HEK293T (cell line): ENCODE measurements at regions not wholly inside any gene's neighbourhood (a gene's known extent, or its start where the extent isn't known, plus 50 kb on each side); places are given as distances from the start of the nearest gene placed in this dataset.

Experiments
- CTCF ChIA-PET: fragments of 350-600 bp; formaldehyde crosslinking; extraction: SDS; loops from one replicate; lab custom pipeline; 2021; ENCODE audit warnings: antibody characterized with exemption, inconsistent platforms; lab: Yijun Ruan, JAX
- POLR2A ChIA-PET: fragments of 350-600 bp; formaldehyde crosslinking; extraction: SDS; loops from one replicate; lab custom pipeline; 2020; ENCODE audit warnings: antibody characterized with exemption, inconsistent platforms; lab: Yijun Ruan, JAX
- DNase-seq: peaks from one replicate; pipeline ENCODE4 v3.0.0; 2012; ENCODE audit warnings: mixed read lengths; ENCODE audit errors: extremely low spot score
- ARNT ChIP-seq: fragments of 450-650 bp; IDR thresholded peaks from 2 replicates; pipeline ENCODE4 v1.6.1; 2017; ENCODE audit warnings: mild to moderate bottlenecking
- BHLHE40 ChIP-seq: fragments of 450-650 bp; IDR thresholded peaks from 2 replicates; pipeline ENCODE4 v1.6.1; 2016; ENCODE audit warnings: mild to moderate bottlenecking, moderate library complexity, borderline replicate concordance
- CTBP1 ChIP-seq: fragments of 450-650 bp; IDR thresholded peaks from 2 replicates; pipeline ENCODE4 v1.6.1; 2016; ENCODE audit warnings: borderline replicate concordance
- ELF4 ChIP-seq: fragments of 450-650 bp; IDR thresholded peaks from 2 replicates; pipeline ENCODE4 v1.6.1; 2017; ENCODE audit warnings: antibody characterized with exemption
- FOXA1 ChIP-seq: fragments of 450-650 bp; IDR thresholded peaks from 2 replicates; pipeline ENCODE4 v1.6.1; 2016; ENCODE audit warnings: mild to moderate bottlenecking
- FOXK2 ChIP-seq: fragments of 450-650 bp; IDR thresholded peaks from 2 replicates; pipeline ENCODE4 v1.6.1; 2016; ENCODE audit warnings: mild to moderate bottlenecking
- FOXM1 ChIP-seq: fragments of 450-650 bp; IDR thresholded peaks from 2 replicates; pipeline ENCODE4 v1.6.1; 2017; ENCODE audit warnings: mild to moderate bottlenecking, borderline replicate concordance
- HDGF ChIP-seq: fragments of 450-650 bp; IDR thresholded peaks from 2 replicates; pipeline ENCODE4 v1.6.1; 2017; ENCODE audit warnings: antibody characterized with exemption, borderline replicate concordance
- L3MBTL2 ChIP-seq: fragments of 450-650 bp; conservative IDR thresholded peaks from 2 replicates; pipeline ENCODE4 v1.6.1; 2016; ENCODE audit warnings: mild to moderate bottlenecking
- LEF1 ChIP-seq: fragments of 450-650 bp; IDR thresholded peaks from 2 replicates; pipeline ENCODE4 v1.6.1; 2017; ENCODE audit warnings: mild to moderate bottlenecking, borderline replicate concordance
- NFRKB ChIP-seq: fragments of 450-650 bp; IDR thresholded peaks from 2 replicates; pipeline ENCODE4 v1.6.1; 2016; ENCODE audit warnings: mild to moderate bottlenecking, moderate library complexity
- PKNOX1 ChIP-seq: fragments of 450-650 bp; IDR thresholded peaks from 2 replicates; pipeline ENCODE4 v1.6.1; 2016
- SP1 ChIP-seq: fragments of 450-650 bp; IDR thresholded peaks from 2 replicates; pipeline ENCODE4 v1.6.1; 2017
- SUZ12 ChIP-seq: fragments of 450-650 bp; IDR thresholded peaks from 2 replicates; pipeline ENCODE4 v1.6.1; 2016; ENCODE audit warnings: mild to moderate bottlenecking
- TARDBP ChIP-seq: fragments of 450-650 bp; IDR thresholded peaks from 2 replicates; pipeline ENCODE4 v1.6.1; 2016
- ZNF384 ChIP-seq: fragments of 450-650 bp; IDR thresholded peaks from 2 replicates; pipeline ENCODE4 v1.6.1; 2016

GRCh38 chr11:8792710-8793109, 110.1 kb downstream of the RPL27A start:
- no peak for DNase-seq
- TF ChIP-seq ZNF384: no peak
- TF ChIP-seq HDGF: no peak
- POLR2A ChIA-PET: no interaction called here
- CTCF ChIA-PET: no interaction called here

DNA sequence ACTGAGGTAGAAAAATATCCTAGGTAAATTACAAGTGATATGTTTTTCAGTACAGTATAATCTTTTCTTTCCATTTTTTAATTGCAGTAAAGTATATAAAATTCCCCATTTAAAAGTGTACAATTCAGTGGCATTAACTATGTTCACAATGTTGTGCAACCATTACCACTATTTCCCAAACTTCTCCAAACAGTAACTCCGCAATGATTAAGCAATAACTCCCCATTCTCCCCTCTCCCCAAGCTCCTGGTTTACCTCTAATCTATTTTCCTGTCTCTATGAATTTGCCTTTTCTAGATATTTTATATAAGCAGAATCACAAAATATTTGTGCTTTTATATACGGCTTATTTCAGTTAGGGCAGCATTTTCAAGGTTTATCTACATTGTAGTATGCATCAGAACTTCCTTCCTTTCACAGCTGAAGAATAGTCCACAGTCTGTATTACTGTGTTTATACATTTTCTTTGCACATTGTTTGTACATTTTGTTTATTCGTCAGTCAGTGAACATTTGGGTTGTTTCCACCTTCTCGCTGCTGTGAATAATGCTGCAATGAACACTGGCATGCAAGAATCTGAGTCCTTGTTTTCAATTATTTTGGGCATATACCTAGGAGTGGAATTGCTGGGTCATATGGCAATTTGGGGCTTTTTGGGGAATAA, 110.7 kb downstream of the RPL27A start:
- TF ChIP-seq PKNOX1 (no peak), L3MBTL2 (no peak), TARDBP (no peak), SP1 (no peak), ZNF384 (no peak), FOXA1 (no peak), HDGF (no peak), NFRKB (no peak), ELF4 (no peak), LEF1 (no peak), FOXK2 (no peak), ARNT (no peak), BHLHE40 (no peak), SUZ12 (no peak), CTBP1 (no peak), FOXM1 (no peak)
- DNase-seq: no peak
- ChIA-PET POLR2A (no interaction called here), CTCF (no interaction called here)

- CTCF ChIA-PET: no interaction called here
- POLR2A ChIA-PET: interaction anchor here (2.2 kb wide), 1 partner anchor 105 kb away, joined by 5 read pairs; no protein-coding TSS in a partner anchor
- no peak for DNase-seq
- no peak for TF ChIP-seq CTBP1
- TF ChIP-seq FOXK2: no peak
- no peak for TF ChIP-seq L3MBTL2
- no peak for TF ChIP-seq ELF4
- TF ChIP-seq BHLHE40: no peak
- no peak for TF ChIP-seq FOXA1
- TF ChIP-seq FOXM1: no peak
- no peak for TF ChIP-seq SUZ12
- TF ChIP-seq ZNF384: no peak
- TF ChIP-seq ARNT: no peak
Observed at GRCh38 chr11:8794126-8794525, 111.5 kb downstream of the RPL27A start.

GRCh38 chr11:8794677-8795103, 112.1 kb downstream of the RPL27A start:
- TF ChIP-seq SP1: no peak
- TF ChIP-seq FOXK2: no peak
- no peak for TF ChIP-seq NFRKB
- no peak for TF ChIP-seq FOXA1
- TF ChIP-seq LEF1: no peak
- TF ChIP-seq BHLHE40: no peak
- TF ChIP-seq CTBP1: no peak
- no peak for TF ChIP-seq ZNF384
- no peak for TF ChIP-seq ARNT
- no peak for TF ChIP-seq SUZ12
- no peak for TF ChIP-seq PKNOX1
- TF ChIP-seq TARDBP: no peak
- TF ChIP-seq L3MBTL2: no peak
- TF ChIP-seq FOXM1: no peak
- no peak for TF ChIP-seq HDGF
- POLR2A ChIA-PET: interaction anchor here (2.2 kb wide), 1 partner anchor 106 kb away, joined by 5 read pairs; no protein-coding TSS in a partner anchor
- CTCF ChIA-PET: interaction anchor here (0.5 to 0.6 kb wide), 2 partner anchors 9 to 17 kb away, joined by 4 to 7 read pairs; no protein-coding TSS in a partner anchor
- peak; percentile 33 for DNase-seq

GRCh38 chr11:8796941-8797340, 114.0 kb upstream of the AKIP1 start:
- ChIA-PET POLR2A (no interaction called here), CTCF (interaction anchor here (0.5 kb wide), 1 partner anchor 10 kb away, joined by 6 read pairs; no protein-coding TSS in a partner anchor)
- no peak for TF ChIP-seq PKNOX1
- no peak for TF ChIP-seq LEF1
- TF ChIP-seq ARNT: no peak
- no peak for TF ChIP-seq CTBP1
- no peak for TF ChIP-seq ZNF384
- no peak for TF ChIP-seq FOXM1
- TF ChIP-seq FOXK2: no peak
- TF ChIP-seq ELF4: no peak
- no peak for TF ChIP-seq SP1
- TF ChIP-seq TARDBP: no peak
- TF ChIP-seq HDGF: no peak
- TF ChIP-seq L3MBTL2: no peak
- no peak for TF ChIP-seq FOXA1
- no peak for DNase-seq

GRCh38 chr11:8799273-8799672, 111.7 kb upstream of the AKIP1 start:
- ChIA-PET POLR2A (no interaction called here), CTCF (no interaction called here)

More at GRCh38 chr11:8799273-8799672, 111.7 kb upstream of the AKIP1 start:
- no peak for TF ChIP-seq ZNF384
- TF ChIP-seq LEF1: no peak
- no peak for TF ChIP-seq ELF4
- no peak for TF ChIP-seq SP1
- TF ChIP-seq CTBP1: no peak
- TF ChIP-seq FOXM1: no peak
- no peak for TF ChIP-seq NFRKB
- TF ChIP-seq ARNT: no peak
- no peak for TF ChIP-seq FOXA1
- no peak for TF ChIP-seq HDGF
- no peak for TF ChIP-seq TARDBP
- TF ChIP-seq BHLHE40: no peak
- TF ChIP-seq PKNOX1: no peak
- no peak for TF ChIP-seq SUZ12
- no peak for DNase-seq
